ENCODE measurements at regions not wholly inside any gene's neighbourhood (a gene's known extent, or its start where the extent isn't known, plus 50 kb on each side); places are given as distances from the start of the nearest gene placed in this dataset.

GRCh38 chr4:148737061-148737770 is 295.0 kb upstream of the NR3C2 start:
- ChIA-PET CTCF (no interaction called here), POLR2A (ENCODE audit: unreplicated experiment) (no interaction called here)
- intact Hi-C loops (cut with micrococcal nuclease), result no loop called here
- Histone ChIP-seq H4K20me1 (ENCODE audit: low read length) (no peaks in the 10 kb centered on the region), H3K9ac (ENCODE audit: low read length) (no peak overlapping the region), H3K9me2 (replicated peaks; ENCODE audit: low read length) (no peaks in the 10 kb centered on the region), H3K4me1 (ENCODE audit: insufficient read depth, low read length) (no peaks in the 10 kb centered on the region), H3K4me3 (ENCODE audit: low read length) (no peak overlapping the region), H2AFZ (ENCODE audit: low read length) (no peak overlapping the region), H3K4me2 (ENCODE audit: low read length) (no peak overlapping the region), H3K27me3 (ENCODE audit: low read length) (no peaks in the 10 kb centered on the region), H3K27ac (ENCODE audit: low read length) (no peak overlapping the region), H3K36me3 (ENCODE audit: low read depth, low read length) (no peaks in the 10 kb centered on the region), H3F3A (ENCODE audit: low read length, unreplicated experiment) (no peaks in the 10 kb centered on the region), H3K79me2 (ENCODE audit: low read length) (no peaks in the 10 kb centered on the region), H3K9me3 (ENCODE audit: low read length) (no peaks in the 10 kb centered on the region)
- no peak for ATAC-seq
- no peak for TF ChIP-seq EZH2phosphoT487 (IDR thresholded peaks at IDR 0.05; ENCODE audit: borderline replicate concordance, low read length)
- TF ChIP-seq CTCF (conservative IDR thresholded peaks at IDR 0.05; ENCODE audit: low read depth, low read length), result no peak
- TF ChIP-seq EZH2 (IDR thresholded peaks at IDR 0.05; ENCODE audit: low read length, unreplicated experiment), result no peak
- DNase-seq, result no peak
- no TSS peak for BruUV-seq (replicated peaks)

GRCh38 chr4:148735432-148736155 is 293.4 kb upstream of the NR3C2 start:
- DNase-seq (no peak), ATAC-seq (no peak)
- H3K27ac ChIP-seq (ENCODE audit: low read length), result no peak overlapping the region
- TF ChIP-seq EZH2phosphoT487 (IDR thresholded peaks at IDR 0.05; ENCODE audit: borderline replicate concordance, low read length), result no peak
- TF ChIP-seq EZH2 (IDR thresholded peaks at IDR 0.05; ENCODE audit: low read length, unreplicated experiment), result no peak
- TF ChIP-seq CTCF (conservative IDR thresholded peaks at IDR 0.05; ENCODE audit: low read depth, low read length), result no peak
- no peaks in the 10 kb centered on the region for H3K9me2 ChIP-seq (replicated peaks; ENCODE audit: low read length)
- H2AFZ ChIP-seq (ENCODE audit: low read length), result no peak overlapping the region
- H3K4me2 ChIP-seq (ENCODE audit: low read length), result no peak overlapping the region
- no peak overlapping the region for H3K9ac ChIP-seq (ENCODE audit: low read length)
- intact Hi-C loops (cut with micrococcal nuclease), result no loop called here
- no peaks in the 10 kb centered on the region for H3K9me3 ChIP-seq (ENCODE audit: low read length)
- H4K20me1 ChIP-seq (ENCODE audit: low read length), result no peaks in the 10 kb centered on the region
- no peaks in the 10 kb centered on the region for H3F3A ChIP-seq (ENCODE audit: low read length, unreplicated experiment)
- no peaks in the 10 kb centered on the region for H3K27me3 ChIP-seq (ENCODE audit: low read length)
- ChIA-PET POLR2A (ENCODE audit: unreplicated experiment) (no interaction called here), CTCF (no interaction called here)
- H3K4me1 ChIP-seq (ENCODE audit: insufficient read depth, low read length), result no peaks in the 10 kb centered on the region
- H3K79me2 ChIP-seq (ENCODE audit: low read length), result no peaks in the 10 kb centered on the region
- BruUV-seq (replicated peaks), result no TSS peak
- no peak overlapping the region for H3K4me3 ChIP-seq (ENCODE audit: low read length)
- no peaks in the 10 kb centered on the region for H3K36me3 ChIP-seq (ENCODE audit: low read depth, low read length)

- Histone ChIP-seq H3K9me3 (ENCODE audit: low read length) (no peaks in the 10 kb centered on the region), H3K27me3 (ENCODE audit: low read length) (no peaks in the 10 kb centered on the region), H3K9ac (ENCODE audit: low read length) (no peak overlapping the region), H2AFZ (ENCODE audit: low read length) (no peak overlapping the region), H4K20me1 (ENCODE audit: low read length) (no peaks in the 10 kb centered on the region), H3K9me2 (replicated peaks; ENCODE audit: low read length) (no peaks in the 10 kb centered on the region), H3F3A (ENCODE audit: low read length, unreplicated experiment) (no peaks in the 10 kb centered on the region), H3K27ac (ENCODE audit: low read length) (no peak overlapping the region), H3K4me3 (ENCODE audit: low read length) (no peak overlapping the region), H3K79me2 (ENCODE audit: low read length) (no peaks in the 10 kb centered on the region), H3K4me2 (ENCODE audit: low read length) (no peak overlapping the region), H3K4me1 (ENCODE audit: insufficient read depth, low read length) (no peaks in the 10 kb centered on the region), H3K36me3 (ENCODE audit: low read depth, low read length) (no peaks in the 10 kb centered on the region)
- ChIA-PET POLR2A (ENCODE audit: unreplicated experiment) (no interaction called here), CTCF (interaction anchor here (0.6 kb wide), 1 partner anchor 709 kb away, joined by 3 read pairs; no protein-coding TSS in a partner anchor)
- ATAC-seq (no peak), DNase-seq (no peak)
- TF ChIP-seq CTCF (conservative IDR thresholded peaks at IDR 0.05; ENCODE audit: low read depth, low read length) (no peak), EZH2 (IDR thresholded peaks at IDR 0.05; ENCODE audit: low read length, unreplicated experiment) (no peak), EZH2phosphoT487 (IDR thresholded peaks at IDR 0.05; ENCODE audit: borderline replicate concordance, low read length) (no peak)
- intact Hi-C loops (cut with micrococcal nuclease), result no loop called here
- BruUV-seq (replicated peaks), result no TSS peak
Measured at GRCh38 chr4:148730766-148731165, 288.6 kb upstream of the NR3C2 start.

Measured in PC-3 (cell line).